ENCODE measurements at regions not wholly inside any gene's neighbourhood (a gene's known extent, or its start where the extent isn't known, plus 50 kb on each side); places are given as distances from the start of the nearest gene placed in this dataset.

DNA sequence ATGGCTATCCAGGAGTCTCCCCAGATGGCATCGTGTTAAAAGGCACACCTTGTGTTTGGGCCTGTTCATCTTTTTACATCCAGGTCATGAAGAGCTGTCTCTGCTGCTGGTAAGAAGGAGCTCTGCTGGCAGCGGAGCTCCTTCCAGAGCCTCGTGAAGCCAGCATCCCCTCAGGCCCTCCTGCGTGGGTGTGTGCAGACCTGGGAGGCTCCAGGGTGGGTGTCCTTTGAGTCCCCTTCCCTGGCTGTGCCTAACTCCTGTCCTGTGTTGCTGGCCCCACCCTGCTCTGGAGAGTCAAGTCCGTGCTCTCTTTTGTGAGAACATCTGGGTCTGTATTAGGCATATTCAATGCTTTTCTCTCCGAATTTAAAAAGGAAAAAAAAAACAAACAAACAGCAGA is 149.6 kb upstream of the IRX2 start:
- ChIA-PET POLR2A (no interaction called here), CTCF (no interaction called here)
- no peaks in the 10 kb centered on the region for H3K36me3 ChIP-seq (ENCODE audit: control insufficient read depth, insufficient read depth, low read length)
- H3K27me3 ChIP-seq (ENCODE audit: control insufficient read depth, insufficient read depth, low read length) = no peaks in the 10 kb centered on the region
- no peak overlapping the region for H3K4me3 ChIP-seq (ENCODE audit: low read depth, low read length)
- DNase-seq (ENCODE audit: low read depth) = no peak
- no peak for TF ChIP-seq CTCF (IDR thresholded peaks at IDR 0.05; ENCODE audit: insufficient read depth, low read depth, low read length)

- ChIA-PET POLR2A (no interaction called here), CTCF (interaction anchor here (0.7 kb wide), 1 partner anchor 37 kb away, joined by 3 read pairs; no protein-coding TSS in a partner anchor)
- no peak for TF ChIP-seq CTCF (IDR thresholded peaks at IDR 0.05; ENCODE audit: insufficient read depth, low read depth, low read length)
- no peaks in the 10 kb centered on the region for H3K27me3 ChIP-seq (ENCODE audit: control insufficient read depth, insufficient read depth, low read length)
- DNase-seq (ENCODE audit: low read depth) = no peak
- H3K4me3 ChIP-seq (ENCODE audit: low read depth, low read length) = no peak overlapping the region
- no peaks in the 10 kb centered on the region for H3K36me3 ChIP-seq (ENCODE audit: control insufficient read depth, insufficient read depth, low read length)
Observed at GRCh38 chr5:2900360-2900759, 148.9 kb upstream of the IRX2 start.

DNA sequence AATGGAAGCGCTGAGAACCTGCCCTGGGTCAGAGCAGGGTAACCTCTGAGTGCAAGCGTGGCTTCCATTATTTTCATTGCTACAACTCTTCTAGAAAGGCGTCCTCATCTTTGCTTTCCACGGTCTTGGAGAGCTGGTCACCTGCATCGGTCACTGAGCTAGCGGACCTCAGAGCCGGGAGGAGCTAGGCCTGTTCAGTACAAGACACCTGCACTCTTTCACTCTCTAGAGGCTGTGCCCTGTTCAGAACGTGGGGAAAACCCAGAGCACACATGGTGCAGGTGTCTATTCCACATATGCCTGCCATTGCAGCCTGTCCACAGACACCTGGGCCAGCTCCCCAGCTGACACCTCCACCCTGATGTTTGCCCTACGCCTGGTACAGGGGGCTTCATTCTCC is 147.8 kb upstream of the IRX2 start:
- Histone ChIP-seq H3K36me3 (ENCODE audit: control insufficient read depth, insufficient read depth, low read length) (no peaks in the 10 kb centered on the region), H3K27me3 (ENCODE audit: control insufficient read depth, insufficient read depth, low read length) (no peaks in the 10 kb centered on the region), H3K4me3 (ENCODE audit: low read depth, low read length) (no peak overlapping the region)
- TF ChIP-seq CTCF (IDR thresholded peaks at IDR 0.05; ENCODE audit: insufficient read depth, low read depth, low read length) = no peak
- ChIA-PET CTCF (no interaction called here), POLR2A (no interaction called here)
- no peak for DNase-seq (ENCODE audit: low read depth)

GRCh38 chr5:2898661-2899060 is 147.2 kb upstream of the IRX2 start:
- no peak for TF ChIP-seq CTCF (IDR thresholded peaks at IDR 0.05; ENCODE audit: insufficient read depth, low read depth, low read length)
- POLR2A ChIA-PET = no interaction called here

GRCh38 chr5:2897276-2897961 is 145.9 kb upstream of the IRX2 start:
- ChIA-PET POLR2A (no interaction called here), CTCF (no interaction called here)
- no peak for TF ChIP-seq CTCF (IDR thresholded peaks at IDR 0.05; ENCODE audit: insufficient read depth, low read depth, low read length)
- no peaks in the 10 kb centered on the region for H3K27me3 ChIP-seq (ENCODE audit: control insufficient read depth, insufficient read depth, low read length)
- no peak for DNase-seq (ENCODE audit: low read depth)
- H3K36me3 ChIP-seq (ENCODE audit: control insufficient read depth, insufficient read depth, low read length) = no peaks in the 10 kb centered on the region
- no peak overlapping the region for H3K4me3 ChIP-seq (ENCODE audit: low read depth, low read length)

More at GRCh38 chr5:2898661-2899060, 147.2 kb upstream of the IRX2 start:
- Histone ChIP-seq H3K27me3 (ENCODE audit: control insufficient read depth, insufficient read depth, low read length) (no peaks in the 10 kb centered on the region), H3K4me3 (ENCODE audit: low read depth, low read length) (no peak overlapping the region), H3K36me3 (ENCODE audit: control insufficient read depth, insufficient read depth, low read length) (no peaks in the 10 kb centered on the region)
- DNase-seq (ENCODE audit: low read depth) = no peak
- CTCF ChIA-PET = no interaction called here
